Ovary (tissue), 3 donors: ENCODE measurements at regions not wholly inside any gene's neighbourhood (a gene's known extent, or its start where the extent isn't known, plus 50 kb on each side); places are given as distances from the start of the nearest gene placed in this dataset.

ENCODE experiments used
- CTCF ChIP-seq, 3 donors: fragments of 450-650 bp in 2 of 3; fragments of 200-600 bp in 1 of 3; IDR thresholded peaks; one replicate each; pipeline versions ENCODE4 v1.5.1 to v1.8.0; 2016 to 2022; ENCODE audit warnings: antibody characterized with exemption in 3 of 3, mild to moderate bottlenecking in 1 of 3
- POLR2A ChIP-seq: fragments of 450-650 bp; IDR thresholded peaks from one replicate; pipeline ENCODE4 v1.6.1; 2017; ENCODE audit warnings: antibody characterized with exemption, mild to moderate bottlenecking, moderate library complexity
- donor health status: DM: no; HTN: no; CAD: no.

- TF ChIP-seq CTCF (IDR thresholded peaks at IDR 0.05), result no peak
- no peak for TF ChIP-seq POLR2A
These were observed 234.5 kb downstream of the METTL4 start for GRCh38 chr18:2336690-2337392.
